Osteocyte (in vitro differentiated cells): ENCODE measurements at regions not wholly inside any gene's neighbourhood (a gene's known extent, or its start where the extent isn't known, plus 50 kb on each side); places are given as distances from the start of the nearest gene placed in this dataset.
A peak's percentile ranks its signal among the peaks of the same experiment; 100 is the strongest.
"Not testable (repeated sequence)": the region's sequence is repeated elsewhere in the genome, so short reads cannot be mapped to it uniquely, and the experiment has no call there.

Experiments
- DNase-seq: peaks from one replicate; pipeline ENCODE4 v3.0.0; 2021; ENCODE audit warnings: mixed read lengths; ENCODE audit not compliant: unreplicated experiment; ENCODE audit errors: extremely low spot score
- H3K27ac Mint-ChIP-seq: one replicate; pipeline ENCODE4 v1.8.0; 2021; ENCODE audit warnings: mild to moderate bottlenecking, mixed read lengths; ENCODE audit not compliant: unreplicated experiment
- H3K27me3 Mint-ChIP-seq: one replicate; pipeline ENCODE4 v1.8.0; 2021; ENCODE audit warnings: mixed read lengths; ENCODE audit not compliant: unreplicated experiment
- H3K36me3 Mint-ChIP-seq: one replicate; pipeline ENCODE4 v1.8.0; 2021; ENCODE audit warnings: mixed read lengths; ENCODE audit not compliant: unreplicated experiment
- H3K4me1 Mint-ChIP-seq: one replicate; pipeline ENCODE4 v1.8.0; 2021; ENCODE audit warnings: mixed read lengths; ENCODE audit not compliant: unreplicated experiment
- H3K4me3 Mint-ChIP-seq: one replicate; pipeline ENCODE4 v1.8.0; 2021; ENCODE audit warnings: mild to moderate bottlenecking, moderate library complexity, mixed read lengths; ENCODE audit not compliant: unreplicated experiment
- H3K9me3 Mint-ChIP-seq: one replicate; pipeline ENCODE4 v1.8.0; 2021; ENCODE audit warnings: mixed read lengths; ENCODE audit not compliant: unreplicated experiment
- TF ChIP-seq, protein P1 (sequence below): fragments of 200-600 bp; sonication (generic); IDR thresholded peaks from 2 replicates; pipeline ENCODE4 v1.5.0; 2021; ENCODE audit warnings: antibody characterized with exemption, mild to moderate bottlenecking, moderate library complexity

DNA sequence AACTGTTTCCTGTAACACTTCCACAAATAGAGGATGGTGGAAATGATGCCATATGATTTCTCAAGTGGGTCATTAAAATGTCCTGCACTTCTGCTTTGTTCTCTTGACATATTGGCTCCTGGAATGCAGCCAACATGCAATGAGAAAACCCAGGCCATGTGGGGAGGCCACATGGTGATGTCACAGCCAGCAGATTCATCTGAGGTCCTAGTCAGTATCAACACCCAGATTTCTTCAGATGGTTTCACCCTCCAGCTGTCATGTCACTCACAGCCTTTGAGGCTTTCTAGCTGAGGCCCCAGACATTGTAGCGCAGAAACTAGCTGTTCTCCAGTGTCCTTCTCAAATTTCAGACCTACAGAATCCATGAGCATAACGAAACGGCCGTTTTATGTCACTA is 102.3 kb upstream of the NUPR2 start:
- no peak overlapping the region for H3K27ac Mint-ChIP-seq
- no peaks in the 10 kb centered on the region for H3K36me3 Mint-ChIP-seq
- H3K4me1 Mint-ChIP-seq, result no peaks in the 10 kb centered on the region
- no peak overlapping the region for H3K4me3 Mint-ChIP-seq
- no peaks in the 10 kb centered on the region for H3K27me3 Mint-ChIP-seq
- H3K9me3 Mint-ChIP-seq, result peaks cover 51% of the 10 kb centered on the region
- TF ChIP-seq, protein P1, sequence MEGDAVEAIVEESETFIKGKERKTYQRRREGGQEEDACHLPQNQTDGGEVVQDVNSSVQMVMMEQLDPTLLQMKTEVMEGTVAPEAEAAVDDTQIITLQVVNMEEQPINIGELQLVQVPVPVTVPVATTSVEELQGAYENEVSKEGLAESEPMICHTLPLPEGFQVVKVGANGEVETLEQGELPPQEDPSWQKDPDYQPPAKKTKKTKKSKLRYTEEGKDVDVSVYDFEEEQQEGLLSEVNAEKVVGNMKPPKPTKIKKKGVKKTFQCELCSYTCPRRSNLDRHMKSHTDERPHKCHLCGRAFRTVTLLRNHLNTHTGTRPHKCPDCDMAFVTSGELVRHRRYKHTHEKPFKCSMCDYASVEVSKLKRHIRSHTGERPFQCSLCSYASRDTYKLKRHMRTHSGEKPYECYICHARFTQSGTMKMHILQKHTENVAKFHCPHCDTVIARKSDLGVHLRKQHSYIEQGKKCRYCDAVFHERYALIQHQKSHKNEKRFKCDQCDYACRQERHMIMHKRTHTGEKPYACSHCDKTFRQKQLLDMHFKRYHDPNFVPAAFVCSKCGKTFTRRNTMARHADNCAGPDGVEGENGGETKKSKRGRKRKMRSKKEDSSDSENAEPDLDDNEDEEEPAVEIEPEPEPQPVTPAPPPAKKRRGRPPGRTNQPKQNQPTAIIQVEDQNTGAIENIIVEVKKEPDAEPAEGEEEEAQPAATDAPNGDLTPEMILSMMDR, result no peak
- peak; percentile 46 for DNase-seq

DNA sequence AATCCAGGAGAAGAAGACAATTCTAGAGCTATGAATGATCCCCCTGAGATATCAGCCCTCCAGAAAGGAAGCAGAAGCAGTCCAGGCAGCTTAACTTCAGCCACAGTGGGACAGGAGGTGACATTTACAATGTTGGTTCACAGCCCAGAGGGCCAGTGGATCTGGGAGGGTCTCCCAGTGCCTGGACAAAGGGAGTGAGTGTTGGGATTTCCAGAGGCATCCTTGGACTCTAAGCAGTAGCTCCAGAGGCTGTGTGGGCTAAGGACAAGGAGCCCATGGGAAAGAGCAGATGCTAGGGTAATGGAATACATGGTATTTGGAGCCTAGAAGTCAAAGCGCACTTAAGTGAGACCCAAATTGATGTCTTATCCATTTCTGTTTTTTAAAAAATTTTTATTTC is 97.4 kb upstream of the NUPR2 start:
- Mint-ChIP-seq H3K27me3 (no peaks in the 10 kb centered on the region), H3K27ac (no peak overlapping the region), H3K4me1 (no peaks in the 10 kb centered on the region), H3K9me3 (peaks cover 45% of the 10 kb centered on the region), H3K36me3 (no peaks in the 10 kb centered on the region), H3K4me3 (no peak overlapping the region)
- peak; percentile 62 for DNase-seq
- TF ChIP-seq, protein P1, result no peak

- no peak overlapping the region for H3K4me3 Mint-ChIP-seq
- H3K27me3 Mint-ChIP-seq, result no peaks in the 10 kb centered on the region
- H3K4me1 Mint-ChIP-seq, result no peaks in the 10 kb centered on the region
- TF ChIP-seq, protein P1, result no peak
- peaks cover 44% of the 10 kb centered on the region for H3K9me3 Mint-ChIP-seq
- no peak for DNase-seq
- no peaks in the 10 kb centered on the region for H3K36me3 Mint-ChIP-seq
- no peak overlapping the region for H3K27ac Mint-ChIP-seq
These were observed 90.2 kb upstream of the NUPR2 start for GRCh38 chr7:56206420-56206819.

- no peak overlapping the region for H3K27ac Mint-ChIP-seq
- DNase-seq, result no peak
- no peaks in the 10 kb centered on the region for H3K36me3 Mint-ChIP-seq
- no peak overlapping the region for H3K4me3 Mint-ChIP-seq
- no peaks in the 10 kb centered on the region for H3K27me3 Mint-ChIP-seq
- no peaks in the 10 kb centered on the region for H3K4me1 Mint-ChIP-seq
- TF ChIP-seq, protein P1, result no peak
- H3K9me3 Mint-ChIP-seq, result peaks cover 46% of the 10 kb centered on the region
These were observed 83.4 kb upstream of the NUPR2 start for GRCh38 chr7:56199639-56200038.

- H3K36me3 Mint-ChIP-seq, H3K27ac Mint-ChIP-seq, H3K4me3 Mint-ChIP-seq, H3K27me3 Mint-ChIP-seq, DNase-seq, H3K4me1 Mint-ChIP-seq: not testable (repeated sequence)
- H3K9me3 Mint-ChIP-seq, result peaks cover 48% of the 10 kb centered on the region
These were observed 80.0 kb upstream of the NUPR2 start for GRCh38 chr7:56196195-56196594.

DNA sequence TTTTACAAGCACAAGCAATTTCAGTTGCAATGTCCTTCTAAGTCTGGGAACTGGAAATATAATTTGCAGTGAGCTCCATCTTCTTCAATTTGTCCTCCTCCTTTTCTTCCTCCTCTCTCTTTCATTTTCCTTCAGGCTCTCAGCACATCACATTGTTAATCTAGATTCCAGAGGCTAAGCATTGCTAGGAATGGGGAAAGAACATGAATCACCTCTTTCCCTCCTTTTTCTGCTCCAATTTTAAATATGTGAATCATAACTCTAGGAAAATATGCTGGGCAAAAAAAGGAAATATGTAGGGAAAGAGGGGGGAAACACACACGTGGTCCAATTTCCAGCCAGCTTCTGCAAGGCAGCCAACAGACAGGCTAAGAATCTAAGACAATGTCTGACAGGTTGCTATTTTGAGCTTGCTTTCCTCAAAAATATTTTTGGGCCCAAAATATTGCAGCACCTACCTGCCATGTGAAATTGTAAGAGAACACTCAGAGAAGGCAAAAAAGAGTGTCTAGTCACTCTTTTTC is 72.7 kb upstream of the NUPR2 start:
- Mint-ChIP-seq H3K27me3 (no peaks in the 10 kb centered on the region), H3K36me3 (no peaks in the 10 kb centered on the region), H3K4me1 (no peaks in the 10 kb centered on the region), H3K27ac (no peak overlapping the region), H3K9me3 (peaks cover 48% of the 10 kb centered on the region), H3K4me3 (no peak overlapping the region)
- TF ChIP-seq, protein P1, result no peak
- DNase-seq, result peak; percentile 6
